GM19395 (cell line): ENCODE measurements at regions not wholly inside any gene's neighbourhood (a gene's known extent, or its start where the extent isn't known, plus 50 kb on each side); places are given as distances from the start of the nearest gene placed in this dataset.
"Not testable (repeated sequence)": the region's sequence is repeated elsewhere in the genome, so short reads cannot be mapped to it uniquely, and the experiment has no call there.

Experiments
- ATAC-seq: cut with Tn5 transposase; IDR thresholded peaks from one replicate; pipeline ENCODE4 v1.9.1; 2021; ENCODE audit warnings: mild to moderate bottlenecking, moderate library complexity; ENCODE audit not compliant: unreplicated experiment

DNA sequence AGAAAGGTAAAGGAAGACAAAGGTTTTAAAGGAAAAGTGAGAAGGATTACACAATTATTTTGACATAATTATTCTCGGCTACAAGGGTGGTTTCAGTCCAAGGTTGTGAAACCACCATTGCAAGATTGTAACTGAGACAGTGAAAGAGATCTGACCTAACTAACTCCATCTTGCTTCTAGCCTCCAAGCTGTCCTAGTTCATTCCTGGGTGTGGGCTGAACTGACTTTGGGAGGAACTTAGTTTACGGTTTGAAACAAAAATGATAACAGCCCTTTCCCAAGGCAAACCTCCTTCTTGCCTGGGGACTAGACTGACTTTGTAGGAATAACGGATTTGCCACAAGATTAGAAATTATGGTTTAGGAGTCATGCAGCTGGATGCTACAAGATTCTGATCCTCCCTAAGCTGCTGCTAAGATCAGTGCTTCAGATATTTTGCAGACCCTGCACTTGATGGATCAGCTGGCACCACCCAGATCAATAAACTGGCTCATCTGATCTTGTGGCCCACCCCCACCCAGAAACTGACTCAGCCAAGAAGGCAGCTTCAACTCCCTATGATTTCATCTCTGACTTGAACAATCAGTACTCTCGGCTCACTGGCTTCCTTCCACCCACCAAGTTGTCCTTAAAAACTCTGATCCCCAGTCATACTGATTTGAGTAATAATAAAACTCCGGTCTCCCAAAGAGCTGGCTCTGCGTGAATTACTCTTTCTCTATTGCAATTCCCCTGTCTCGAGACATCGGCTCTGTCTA lies 57.7 kb upstream of the AADACL2 start:
- ATAC-seq, result no peak

- ATAC-seq, result no peak
Measured at GRCh38 chr3:151673974-151674373, 59.8 kb upstream of the AADACL2 start.

GRCh38 chr3:151667762-151668161 lies 66.0 kb upstream of the AADACL2 start:
- not testable (repeated sequence) for ATAC-seq

DNA sequence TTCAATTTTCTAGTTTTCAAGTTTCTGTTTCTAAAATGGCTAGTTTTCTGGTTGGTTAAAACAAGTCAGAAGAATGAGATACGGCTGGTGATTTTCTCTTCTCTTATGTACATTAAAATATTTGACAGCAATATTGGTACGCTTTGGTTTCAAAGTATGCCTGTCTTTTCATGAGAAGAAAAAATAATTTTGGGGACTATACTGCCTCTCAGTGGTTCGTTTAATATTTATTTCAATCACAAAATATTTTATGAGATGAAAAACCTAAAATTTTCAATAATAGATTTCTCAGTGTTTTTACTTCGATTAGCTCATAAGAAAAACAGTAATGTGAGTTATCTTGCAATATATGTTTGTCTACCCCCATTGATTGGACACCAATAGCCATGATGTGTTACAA lies 72.8 kb upstream of the AADACL2 start:
- no peak for ATAC-seq

- ATAC-seq, result no peak
Measured at GRCh38 chr3:151644986-151645385, 88.7 kb upstream of the AADACL2 start.

GRCh38 chr3:151644020-151644620 lies 89.6 kb upstream of the AADACL2 start:
- no peak for ATAC-seq

GRCh38 chr3:151639418-151639740 lies 94.3 kb upstream of the AADACL2 start:
- ATAC-seq, result no peak

DNA sequence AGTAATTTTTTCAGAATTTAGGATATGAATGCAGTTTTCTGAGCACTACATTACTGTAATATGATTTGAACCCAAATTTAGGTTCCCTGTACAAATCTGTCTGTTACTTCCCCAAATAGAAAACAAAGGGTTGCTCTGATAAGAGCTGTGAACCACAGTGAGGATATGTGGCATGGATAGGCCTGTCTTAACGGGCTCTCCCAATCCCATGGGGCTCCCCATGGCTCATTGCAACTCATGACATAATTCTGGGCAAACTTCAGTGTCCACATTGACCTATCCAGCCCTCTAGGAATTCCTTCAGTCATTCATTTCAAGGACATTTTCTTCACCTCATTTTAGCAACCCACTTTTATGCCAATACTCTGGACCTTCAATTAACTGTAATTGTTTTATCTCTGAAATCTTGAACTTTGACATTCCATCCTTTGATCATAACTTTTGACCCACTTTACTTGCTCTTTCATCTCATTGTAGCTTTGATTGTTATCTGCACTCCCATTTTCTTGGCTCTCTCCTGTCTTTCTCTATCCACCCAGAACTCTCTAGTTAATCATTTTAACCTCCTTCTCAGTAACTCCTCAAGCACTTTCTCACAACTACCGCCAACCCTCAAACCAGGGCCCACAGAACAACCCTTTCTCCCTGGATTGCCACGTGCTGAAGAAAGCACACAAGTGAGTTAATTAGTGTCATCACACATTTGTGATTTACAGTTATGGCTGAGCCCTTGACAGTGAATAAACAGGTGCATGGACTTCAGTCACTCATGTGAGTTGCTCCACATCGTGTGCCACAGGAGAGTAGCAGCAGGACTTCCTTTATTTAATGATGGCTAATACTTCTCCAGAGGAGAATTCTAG lies 94.9 kb upstream of the AADACL2 start:
- ATAC-seq, result no peak

GRCh38 chr3:151635905-151636304 lies 97.8 kb upstream of the AADACL2 start:
- no peak for ATAC-seq

GRCh38 chr3:151631946-151632345 lies 101.8 kb upstream of the AADACL2 start:
- ATAC-seq, result no peak

GRCh38 chr3:151630938-151631441 lies 102.7 kb upstream of the AADACL2 start:
- ATAC-seq, result no peak

- ATAC-seq, result no peak
Measured at GRCh38 chr3:151630035-151630434, 103.7 kb upstream of the AADACL2 start.

DNA sequence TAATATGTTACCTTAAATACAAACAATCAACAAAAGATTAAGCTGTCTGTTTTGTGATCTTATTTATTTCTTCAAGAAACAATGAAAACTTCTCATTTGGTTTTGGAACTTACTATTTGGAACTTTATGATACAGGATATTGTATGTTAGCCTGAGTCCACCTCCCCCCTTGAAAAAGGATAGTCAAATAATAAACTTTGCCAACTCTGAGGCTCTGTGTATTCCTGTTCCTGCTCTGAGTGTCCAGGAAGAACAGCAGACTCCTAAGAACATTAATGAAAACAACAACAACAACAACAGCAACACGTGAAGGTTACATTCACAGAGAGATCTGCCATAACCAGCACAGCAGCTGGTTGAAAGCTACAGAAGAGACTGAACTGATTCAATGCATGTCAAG lies 108.1 kb upstream of the AADACL2 start:
- no peak for ATAC-seq

GRCh38 chr3:151625086-151625485 lies 108.6 kb upstream of the AADACL2 start:
- ATAC-seq, result no peak

DNA sequence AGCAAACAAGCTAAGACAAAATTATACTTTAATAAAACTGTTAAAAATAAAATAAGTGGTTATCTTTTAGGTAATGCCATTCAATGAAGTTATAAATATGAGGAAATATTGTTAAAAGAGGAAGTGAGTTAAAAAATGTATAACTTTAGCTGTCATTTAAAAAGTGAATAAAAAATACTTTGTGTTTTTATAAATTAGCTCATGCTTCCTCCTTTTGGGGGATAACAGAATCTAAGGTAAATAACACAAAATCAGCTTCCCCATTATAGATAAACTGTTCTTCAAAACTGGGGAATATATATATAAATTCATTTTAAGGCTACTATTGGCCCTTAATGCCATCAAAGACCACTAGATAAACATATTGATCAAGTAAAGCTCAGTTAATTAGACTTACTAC lies 113.7 kb upstream of the AADACL2 start:
- ATAC-seq, result no peak

- ATAC-seq, result no peak
Measured at GRCh38 chr3:151615464-151615863, 118.3 kb upstream of the AADACL2 start.

GRCh38 chr3:151612115-151612514 lies 121.6 kb upstream of the AADACL2 start:
- no peak for ATAC-seq

DNA sequence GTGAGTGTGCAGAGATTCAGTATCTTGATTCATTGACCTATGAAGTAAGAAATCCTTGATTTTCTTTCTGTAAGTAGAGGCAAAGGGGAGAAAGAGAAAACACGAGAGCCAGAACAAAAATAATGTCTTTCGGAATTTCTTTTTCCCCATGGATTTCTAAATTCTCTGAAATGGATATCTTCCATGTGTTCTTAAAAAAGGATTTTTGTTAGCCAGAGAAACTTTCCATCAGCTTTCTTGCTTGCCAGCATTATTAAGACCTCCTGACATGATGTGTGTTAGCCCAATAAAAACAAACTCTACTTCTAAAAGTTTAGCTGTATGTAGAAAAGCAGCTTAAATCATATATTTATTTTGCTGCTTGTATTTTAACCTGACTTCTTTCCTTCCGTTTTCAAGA lies 122.3 kb upstream of the AADACL2 start:
- no peak for ATAC-seq

- no peak for ATAC-seq
Measured at GRCh38 chr3:151609491-151609890, 124.2 kb upstream of the AADACL2 start.

GRCh38 chr3:151604891-151605290 lies 128.8 kb upstream of the AADACL2 start:
- no peak for ATAC-seq

- ATAC-seq, result no peak
Measured at GRCh38 chr3:151600783-151601182, 132.9 kb upstream of the AADACL2 start.
